ENCODE measurements at regions not wholly inside any gene's neighbourhood (a gene's known extent, or its start where the extent isn't known, plus 50 kb on each side); places are given as distances from the start of the nearest gene placed in this dataset.

GRCh38 chr3:43838009-43838758, 147.4 kb downstream of the ABHD5 start:
- DNase-seq = no peak
- no peak overlapping the region for H3K4me3 ChIP-seq
- no peak for ATAC-seq (ENCODE audit: insufficient read depth, low FRiP score)
- H3K27ac ChIP-seq (ENCODE audit: low read depth in 1 of 2, low read length in 1 of 2) = no peak overlapping the region
- WGBS, 2 donors = 29 to 39% methylated on average over 2 of the region's 2 CpGs
- no peaks in the 10 kb centered on the region for H3K36me3 ChIP-seq (ENCODE audit: control insufficient read depth in 4 of 4, insufficient read depth in 4 of 4, low read length in 4 of 4)
- H3K4me1 ChIP-seq (ENCODE audit: control insufficient read depth in 5 of 5, insufficient read depth in 5 of 5, low read length in 5 of 5) = no peaks in the 10 kb centered on the region
- peaks cover 0 to 2% (median 0%) of the 10 kb centered on the region in 3 donors for H3K27me3 ChIP-seq (ENCODE audit: control insufficient read depth in 3 of 3, insufficient read depth in 3 of 3, low read length in 2 of 3)
- no peak overlapping the region for H3K9ac ChIP-seq (ENCODE audit: insufficient read depth in 1 of 2, low read length in 2 of 2)
- peaks cover 0 to 8% (median 3%) of the 10 kb centered on the region in 4 donors for H3K9me3 ChIP-seq (ENCODE audit: control insufficient read depth in 4 of 4, insufficient read depth in 3 of 4, low read length in 3 of 4)
- TF ChIP-seq, protein P1, sequence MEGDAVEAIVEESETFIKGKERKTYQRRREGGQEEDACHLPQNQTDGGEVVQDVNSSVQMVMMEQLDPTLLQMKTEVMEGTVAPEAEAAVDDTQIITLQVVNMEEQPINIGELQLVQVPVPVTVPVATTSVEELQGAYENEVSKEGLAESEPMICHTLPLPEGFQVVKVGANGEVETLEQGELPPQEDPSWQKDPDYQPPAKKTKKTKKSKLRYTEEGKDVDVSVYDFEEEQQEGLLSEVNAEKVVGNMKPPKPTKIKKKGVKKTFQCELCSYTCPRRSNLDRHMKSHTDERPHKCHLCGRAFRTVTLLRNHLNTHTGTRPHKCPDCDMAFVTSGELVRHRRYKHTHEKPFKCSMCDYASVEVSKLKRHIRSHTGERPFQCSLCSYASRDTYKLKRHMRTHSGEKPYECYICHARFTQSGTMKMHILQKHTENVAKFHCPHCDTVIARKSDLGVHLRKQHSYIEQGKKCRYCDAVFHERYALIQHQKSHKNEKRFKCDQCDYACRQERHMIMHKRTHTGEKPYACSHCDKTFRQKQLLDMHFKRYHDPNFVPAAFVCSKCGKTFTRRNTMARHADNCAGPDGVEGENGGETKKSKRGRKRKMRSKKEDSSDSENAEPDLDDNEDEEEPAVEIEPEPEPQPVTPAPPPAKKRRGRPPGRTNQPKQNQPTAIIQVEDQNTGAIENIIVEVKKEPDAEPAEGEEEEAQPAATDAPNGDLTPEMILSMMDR (IDR thresholded peaks at IDR 0.05; ENCODE audit: control extremely low read depth, extremely low read depth) = no peak

- peaks cover 0 to 13% (median 3%) of the 10 kb centered on the region in 4 donors for H3K9me3 ChIP-seq (ENCODE audit: control insufficient read depth in 4 of 4, insufficient read depth in 3 of 4, low read length in 3 of 4)
- TF ChIP-seq, protein P1 (IDR thresholded peaks at IDR 0.05; ENCODE audit: control extremely low read depth, extremely low read depth) = no peak
- H3K27ac ChIP-seq (ENCODE audit: low read depth in 1 of 2, low read length in 1 of 2) = no peak overlapping the region
- DNase-seq (no peak), ATAC-seq (ENCODE audit: insufficient read depth, low FRiP score) (no peak)
- no peak overlapping the region for H3K4me3 ChIP-seq
- no peaks in the 10 kb centered on the region for H3K36me3 ChIP-seq (ENCODE audit: control insufficient read depth in 4 of 4, insufficient read depth in 4 of 4, low read length in 4 of 4)
- H3K4me1 ChIP-seq (ENCODE audit: control insufficient read depth in 5 of 5, insufficient read depth in 5 of 5, low read length in 5 of 5) = no peaks in the 10 kb centered on the region
- WGBS, 2 donors = 91 to 94% methylated on average over 1 of the region's 1 CpG
- no peaks in the 10 kb centered on the region for H3K27me3 ChIP-seq (ENCODE audit: control insufficient read depth in 3 of 3, insufficient read depth in 3 of 3, low read length in 2 of 3)
- no peak overlapping the region for H3K9ac ChIP-seq (ENCODE audit: insufficient read depth in 1 of 2, low read length in 2 of 2)
Observed at GRCh38 chr3:43838877-43839276, 148.1 kb downstream of the ABHD5 start.

- TF ChIP-seq, protein P1 (IDR thresholded peaks at IDR 0.05; ENCODE audit: control extremely low read depth, extremely low read depth) = no peak
- Histone ChIP-seq H3K4me1 (ENCODE audit: control insufficient read depth in 5 of 5, insufficient read depth in 5 of 5, low read length in 5 of 5) (no peaks in the 10 kb centered on the region), H3K9me3 (ENCODE audit: control insufficient read depth in 4 of 4, insufficient read depth in 3 of 4, low read length in 3 of 4) (peaks cover 0 to 13% (median 2%) of the 10 kb centered on the region in 4 donors), H3K9ac (ENCODE audit: insufficient read depth in 1 of 2, low read length in 2 of 2) (no peak overlapping the region), H3K36me3 (ENCODE audit: control insufficient read depth in 4 of 4, insufficient read depth in 4 of 4, low read length in 4 of 4) (no peaks in the 10 kb centered on the region), H3K27ac (ENCODE audit: low read depth in 1 of 2, low read length in 1 of 2) (no peak overlapping the region), H3K4me3 (no peak overlapping the region), H3K27me3 (ENCODE audit: control insufficient read depth in 3 of 3, insufficient read depth in 3 of 3, low read length in 2 of 3) (no peaks in the 10 kb centered on the region)
- DNase-seq (no peak), ATAC-seq (ENCODE audit: insufficient read depth, low FRiP score) (no peak)
- WGBS, 2 donors = 77 to 91% methylated on average over 4 of the region's 4 CpGs
Observed at GRCh38 chr3:43843386-43843785, 152.6 kb downstream of the ABHD5 start.

All from lung (tissue), 11 donors.